ENCODE measurements at regions not wholly inside any gene's neighbourhood (a gene's known extent, or its start where the extent isn't known, plus 50 kb on each side); places are given as distances from the start of the nearest gene placed in this dataset.

- TF ChIP-seq EZH2 (IDR thresholded peaks at IDR 0.05; ENCODE audit: insufficient read depth, poor library complexity, severe bottlenecking) (no peak), EZH2phosphoT487 (IDR thresholded peaks at IDR 0.05; ENCODE audit: insufficient read depth, low read depth) (no peak)
Observed at GRCh38 chr7:114294036-114294435, 120.6 kb upstream of the FOXP2 start.
